ENCODE measurements at regions not wholly inside any gene's neighbourhood (a gene's known extent, or its start where the extent isn't known, plus 50 kb on each side); places are given as distances from the start of the nearest gene placed in this dataset.

- TF ChIP-seq CTCF (IDR thresholded peaks at IDR 0.05) = no peak
- TF ChIP-seq POLR2A (IDR thresholded peaks at IDR 0.05) = no peak
These were observed 99.9 kb upstream of the SKAP2 start for GRCh38 chr7:26964156-26964808.

Data from suprapubic skin (tissue), 3 donors.